ENCODE measurements at regions not wholly inside any gene's neighbourhood (a gene's known extent, or its start where the extent isn't known, plus 50 kb on each side); places are given as distances from the start of the nearest gene placed in this dataset.

GRCh38 chr9:115169003-115169402 lies 51.0 kb upstream of the TNC start:
- DNase-seq (ENCODE audit: low read depth in 2 of 2), result no peak

- DNase-seq (ENCODE audit: low read depth in 2 of 2), result no peak
Observed at GRCh38 chr9:115170358-115171073, 52.6 kb upstream of the TNC start.

- no peak for DNase-seq (ENCODE audit: low read depth in 2 of 2)
Observed at GRCh38 chr9:115171921-115172388, 54.0 kb upstream of the TNC start.

- no peak for DNase-seq (ENCODE audit: low read depth in 2 of 2)
Observed at GRCh38 chr9:115182264-115182663, 64.3 kb upstream of the TNC start.

DNA sequence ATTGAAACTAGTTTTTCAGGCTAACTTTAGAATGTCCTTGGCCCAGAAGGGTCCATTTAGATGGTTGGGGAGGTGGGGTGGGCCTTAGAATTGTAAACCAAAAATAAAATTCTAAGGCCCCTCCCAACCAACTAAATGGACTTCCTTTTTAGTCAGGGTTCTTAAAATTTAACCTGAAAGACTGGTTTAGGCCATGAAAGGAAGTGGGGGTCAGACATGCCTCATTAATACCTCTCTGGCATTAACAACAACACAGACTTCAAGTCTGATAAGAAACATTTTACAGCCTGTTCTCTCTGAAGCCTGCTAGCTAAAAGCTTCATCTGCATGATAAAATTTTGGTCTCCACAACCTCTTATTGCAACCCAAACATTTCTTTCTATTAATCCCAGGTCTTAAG lies 65.5 kb upstream of the TNC start:
- DNase-seq (ENCODE audit: low read depth in 2 of 2), result no peak

- no peak for DNase-seq (ENCODE audit: low read depth in 2 of 2)
Observed at GRCh38 chr9:115189686-115190085, 71.7 kb upstream of the TNC start.

DNA sequence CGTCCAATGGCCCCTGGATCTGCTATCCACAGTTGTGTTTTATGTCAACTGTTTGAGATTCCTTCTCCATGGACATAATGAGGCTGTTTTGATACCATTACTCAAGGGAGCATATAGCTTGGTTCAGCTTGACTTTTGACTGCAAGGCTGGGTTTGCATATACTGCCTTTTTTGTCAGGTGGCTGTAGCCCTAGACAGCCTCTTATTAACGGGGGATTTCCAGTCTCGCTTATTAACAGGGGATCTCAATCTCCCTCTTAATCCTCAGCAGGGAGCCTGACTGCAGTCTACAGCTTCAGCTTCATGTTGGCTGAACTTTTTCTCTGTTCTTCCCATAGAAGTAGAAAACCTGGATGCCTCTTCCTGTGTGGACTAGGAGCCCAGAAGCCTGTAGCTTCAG lies 73.7 kb upstream of the TNC start:
- no peak for DNase-seq (ENCODE audit: low read depth in 2 of 2)

- no peak for DNase-seq (ENCODE audit: low read depth in 2 of 2)
Observed at GRCh38 chr9:115192280-115192679, 74.3 kb upstream of the TNC start.

DNA sequence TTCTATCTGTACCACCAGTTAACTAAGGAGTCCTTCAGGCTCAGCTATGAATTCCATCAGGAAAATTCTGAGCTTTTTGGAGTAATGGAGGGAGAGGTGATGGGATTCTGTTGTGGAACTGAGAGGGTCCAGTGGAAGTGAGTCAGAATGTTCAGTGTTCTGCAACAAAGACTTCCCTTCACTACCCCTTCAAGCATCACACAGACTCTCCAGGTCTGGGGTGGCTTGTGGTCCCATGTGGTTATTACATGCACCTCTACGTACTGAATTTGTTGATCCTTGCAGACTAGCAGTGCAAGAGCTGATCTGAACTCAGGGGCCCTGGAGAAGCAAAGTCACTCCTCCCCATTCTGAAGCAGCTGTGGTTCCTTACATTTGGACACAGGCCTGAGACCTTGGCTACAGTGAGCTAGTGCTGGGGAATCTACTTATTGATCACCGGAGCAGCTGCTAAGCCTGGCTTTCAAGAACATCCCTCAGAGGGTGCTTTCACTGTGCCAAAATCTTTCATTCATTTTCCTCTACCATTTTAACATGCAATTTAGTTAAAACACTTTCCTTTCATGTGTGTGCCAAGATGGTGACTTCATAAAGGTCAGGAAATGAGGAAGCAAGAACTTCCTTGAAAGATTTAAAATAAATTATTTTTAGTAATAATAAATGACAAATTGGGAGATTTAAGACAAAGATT lies 75.0 kb upstream of the TNC start:
- no peak for DNase-seq (ENCODE audit: low read depth in 2 of 2)

GRCh38 chr9:115193777-115194176 lies 75.8 kb upstream of the TNC start:
- DNase-seq (ENCODE audit: low read depth in 2 of 2), result no peak

DNA sequence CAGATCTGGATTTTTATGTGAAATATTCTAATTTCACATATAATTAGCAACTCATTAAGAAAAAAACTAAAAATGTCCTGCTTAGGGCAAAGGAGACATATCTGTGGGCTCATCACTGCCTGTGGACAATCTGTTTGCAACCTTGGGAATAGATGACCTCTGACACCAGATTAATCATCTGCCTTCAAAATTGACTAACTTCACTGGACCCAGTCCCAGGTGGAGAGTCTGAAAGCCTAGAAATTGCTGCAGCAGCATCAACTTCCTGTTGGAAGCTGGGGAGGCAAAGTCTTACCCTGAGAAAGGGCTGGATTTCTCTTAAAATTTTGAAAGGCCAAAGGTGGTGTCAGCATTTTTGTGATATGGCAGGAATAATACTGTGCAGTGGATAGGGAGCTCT lies 76.3 kb upstream of the TNC start:
- no peak for DNase-seq (ENCODE audit: low read depth in 2 of 2)

DNA sequence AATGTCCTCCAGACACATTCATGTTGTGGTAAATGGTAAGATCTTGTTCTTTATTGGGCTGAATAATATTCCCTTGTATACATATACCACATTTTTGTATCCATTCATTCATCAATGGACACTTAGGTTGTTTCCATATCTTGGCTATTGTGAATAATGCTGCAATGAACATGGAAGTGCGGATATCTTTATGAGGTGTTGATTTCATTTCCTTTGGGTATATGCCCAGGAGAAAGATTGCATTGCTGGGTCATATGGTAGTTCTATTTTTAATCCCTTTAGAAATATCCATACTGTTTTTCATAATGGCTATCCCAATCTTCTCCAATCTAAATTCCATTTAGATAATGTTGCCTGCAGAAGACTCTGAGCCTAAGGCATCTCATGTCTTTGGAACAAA lies 78.0 kb upstream of the TNC start:
- no peak for DNase-seq (ENCODE audit: low read depth in 2 of 2)

DNA sequence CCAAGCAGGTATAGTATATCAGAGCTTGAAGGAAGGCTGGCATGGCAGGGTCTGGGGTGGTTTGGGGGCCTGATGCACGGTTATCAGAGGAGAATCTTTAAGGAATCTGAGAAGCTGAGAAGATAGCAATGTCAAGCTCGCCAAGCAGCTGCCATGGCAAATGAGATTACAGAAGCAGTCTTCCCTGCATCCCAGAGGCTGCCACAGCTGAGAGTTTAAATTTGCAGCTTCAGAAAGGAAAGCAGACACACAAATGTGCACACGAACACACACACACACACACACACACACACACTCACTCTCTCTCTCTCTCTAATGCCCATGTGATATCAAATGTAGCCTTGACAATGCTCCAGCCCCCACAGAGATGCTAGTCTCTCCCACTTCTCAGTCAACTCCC lies 79.0 kb upstream of the TNC start:
- DNase-seq (ENCODE audit: low read depth in 2 of 2), result no peak

- no peak for DNase-seq (ENCODE audit: low read depth in 2 of 2)
Observed at GRCh38 chr9:115198001-115198400, 80.0 kb upstream of the TNC start.

DNA sequence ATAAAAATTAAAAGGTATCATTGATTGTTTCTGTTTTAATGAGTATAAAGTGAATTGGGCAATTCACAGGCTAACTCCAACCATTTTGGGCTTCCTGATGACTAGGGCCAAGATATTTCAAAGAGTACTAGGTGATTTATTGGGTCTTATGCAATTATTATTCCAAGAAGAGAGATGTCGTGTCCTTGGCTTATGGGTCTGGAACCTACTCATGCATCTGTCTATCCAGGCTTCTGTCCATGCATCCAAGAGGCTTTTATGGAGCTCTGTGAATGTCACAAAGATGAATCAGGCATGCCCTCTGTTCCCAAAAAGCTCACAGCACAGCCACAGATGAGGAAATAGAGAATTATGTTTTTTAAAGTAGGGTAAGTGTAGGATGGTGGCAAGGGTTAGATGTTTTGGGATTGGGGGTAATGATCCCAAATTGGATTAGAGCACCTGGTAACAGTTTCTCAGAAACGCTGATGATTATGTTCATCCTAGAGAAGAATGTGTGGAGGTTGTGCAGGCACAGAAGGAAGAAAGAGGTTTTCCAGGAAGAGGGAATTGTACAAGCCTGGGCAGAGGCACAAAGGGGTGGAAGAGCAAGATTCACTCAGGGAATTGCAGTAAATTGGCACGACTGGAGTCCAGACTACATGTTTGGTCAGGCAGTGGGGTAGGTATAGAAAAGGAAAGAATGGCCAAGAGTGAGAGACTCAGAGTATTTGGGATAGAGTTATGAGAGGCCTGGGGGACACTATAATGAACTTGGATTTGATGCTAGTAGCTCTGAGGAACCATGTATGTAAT lies 83.0 kb upstream of the TNC start:
- no peak for DNase-seq (ENCODE audit: low read depth in 2 of 2)

DNA sequence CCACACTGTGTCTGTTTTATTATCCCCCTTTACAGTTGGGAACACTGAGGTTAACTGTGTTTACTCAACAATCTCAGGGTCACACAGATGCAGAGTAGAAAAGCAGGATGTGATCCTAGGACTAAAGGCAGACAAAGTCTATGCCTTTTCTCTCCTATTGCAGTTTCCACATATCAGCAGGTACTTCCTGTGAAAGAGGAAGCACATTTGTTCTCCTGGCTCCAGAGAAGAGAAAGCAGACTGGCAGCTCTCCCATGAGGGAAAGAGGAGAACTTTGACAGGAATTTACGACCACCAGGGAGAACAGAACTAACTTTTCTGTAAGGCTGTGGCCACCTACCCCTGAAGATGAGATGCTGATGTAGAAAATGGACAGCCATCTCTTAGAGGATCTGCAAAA lies 84.2 kb upstream of the TNC start:
- DNase-seq (ENCODE audit: low read depth in 2 of 2), result no peak

- DNase-seq (ENCODE audit: low read depth in 2 of 2), result no peak
Observed at GRCh38 chr9:115202960-115203751, 85.2 kb upstream of the TNC start.

- DNase-seq (ENCODE audit: low read depth in 2 of 2), result no peak
Observed at GRCh38 chr9:115204904-115205453, 87.0 kb upstream of the TNC start.

- no peak for DNase-seq (ENCODE audit: low read depth in 2 of 2)
Observed at GRCh38 chr9:115207003-115207836, 89.3 kb upstream of the TNC start.

DNA sequence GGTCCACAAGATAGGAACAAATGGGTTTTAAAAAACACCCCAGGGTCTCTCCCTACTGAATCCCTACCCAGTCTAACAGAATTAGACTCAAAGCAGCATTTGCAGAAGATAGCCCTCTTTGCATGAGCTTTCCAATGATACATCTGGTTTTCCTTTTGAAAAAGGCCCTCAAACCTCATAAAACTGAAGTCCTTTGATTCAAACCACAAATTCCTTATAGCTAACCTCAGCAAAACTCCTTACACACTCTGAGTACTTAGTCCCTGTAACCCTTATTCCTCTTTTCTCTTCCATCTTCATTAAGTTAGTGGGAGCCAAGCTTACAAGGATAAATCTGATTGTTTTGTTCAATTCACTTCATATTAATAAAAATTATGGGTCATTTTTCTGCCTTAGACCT lies 90.5 kb upstream of the TNC start:
- DNase-seq (ENCODE audit: low read depth in 2 of 2), result no peak
